IPS DF 6.9 (cell line): ENCODE measurements at regions not wholly inside any gene's neighbourhood (a gene's known extent, or its start where the extent isn't known, plus 50 kb on each side); places are given as distances from the start of the nearest gene placed in this dataset.

ENCODE experiments used
- DNase-seq: peaks from one replicate; pipeline ENCODE4 v3.0.0-alpha.2; 2013; ENCODE audit warnings: low read depth, low spot score
- H3K27ac ChIP-seq: one replicate; pipeline ENCODE4 v1.5.1; 2013; ENCODE audit warnings: low read length, control low read depth
- H3K27me3 ChIP-seq: 2 replicates; pipeline ENCODE4 v1.6.1; 2013; ENCODE audit warnings: mild to moderate bottlenecking, low read length; ENCODE audit not compliant: control insufficient read depth, insufficient read depth
- H3K36me3 ChIP-seq: 2 replicates; pipeline ENCODE4 v1.6.1; 2013; ENCODE audit warnings: low read length; ENCODE audit not compliant: control insufficient read depth, insufficient read depth
- H3K4me1 ChIP-seq: 2 replicates; pipeline ENCODE4 v1.6.1; 2013; ENCODE audit warnings: low read length; ENCODE audit not compliant: control insufficient read depth, insufficient read depth
- H3K4me3 ChIP-seq: 2 replicates; pipeline ENCODE4 v1.5.1; 2013; ENCODE audit warnings: mild to moderate bottlenecking, low read length
- H3K9me3 ChIP-seq: 2 replicates; pipeline ENCODE4 v1.6.1; 2013; ENCODE audit warnings: low read length, inconsistent platforms; ENCODE audit not compliant: control insufficient read depth, insufficient read depth
- WGBS: extraction: QIAGEN DNeasy Blood & Tissue Kit; methylation state at CpG from one replicate; pipeline ENCODE4 v1.1.7; 2013; ENCODE audit warnings: mixed read lengths, missing lambda C conversion rate; ENCODE audit not compliant: insufficient read length, insufficient coverage; 5-methylcytosine and 5-hydroxymethylcytosine counted together

DNA sequence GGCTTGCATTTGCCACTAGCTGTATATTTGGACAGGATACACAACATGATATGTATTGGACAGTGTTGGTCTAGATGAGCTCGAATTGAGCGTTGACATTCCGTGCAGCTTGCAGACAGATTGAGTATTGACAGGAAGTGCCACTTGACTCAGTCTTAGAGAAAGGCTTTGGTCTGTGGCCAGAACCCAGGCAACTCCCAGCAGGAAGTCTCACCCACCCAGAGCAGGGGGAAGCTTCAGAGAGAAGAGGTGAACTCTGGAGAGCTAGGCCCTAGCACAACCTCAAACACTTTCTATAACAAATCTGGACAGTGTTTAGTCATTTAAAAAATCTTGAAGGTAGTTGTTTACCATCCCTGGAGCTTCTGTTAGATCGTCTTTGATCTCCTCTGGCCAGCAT, 280.5 kb downstream of the FBXW7 start:
- H3K27me3 ChIP-seq, result no peaks in the 10 kb centered on the region
- no peak overlapping the region for H3K4me3 ChIP-seq
- H3K36me3 ChIP-seq, result no peaks in the 10 kb centered on the region
- no peak overlapping the region for H3K27ac ChIP-seq
- WGBS, result no CpG with 5 or more reads among the region's 4 CpGs
- DNase-seq, result no peak
- H3K4me1 ChIP-seq, result peaks cover 1% of the 10 kb centered on the region; the same call in 1 of the 2 replicates
- no peaks in the 10 kb centered on the region for H3K9me3 ChIP-seq

- DNase-seq, result no peak
- WGBS, result no CpG with 5 or more reads among the region's 9 CpGs
- no peak overlapping the region for H3K27ac ChIP-seq
Measured at GRCh38 chr4:152248347-152248746, 287.5 kb downstream of the FBXW7 start.

DNA sequence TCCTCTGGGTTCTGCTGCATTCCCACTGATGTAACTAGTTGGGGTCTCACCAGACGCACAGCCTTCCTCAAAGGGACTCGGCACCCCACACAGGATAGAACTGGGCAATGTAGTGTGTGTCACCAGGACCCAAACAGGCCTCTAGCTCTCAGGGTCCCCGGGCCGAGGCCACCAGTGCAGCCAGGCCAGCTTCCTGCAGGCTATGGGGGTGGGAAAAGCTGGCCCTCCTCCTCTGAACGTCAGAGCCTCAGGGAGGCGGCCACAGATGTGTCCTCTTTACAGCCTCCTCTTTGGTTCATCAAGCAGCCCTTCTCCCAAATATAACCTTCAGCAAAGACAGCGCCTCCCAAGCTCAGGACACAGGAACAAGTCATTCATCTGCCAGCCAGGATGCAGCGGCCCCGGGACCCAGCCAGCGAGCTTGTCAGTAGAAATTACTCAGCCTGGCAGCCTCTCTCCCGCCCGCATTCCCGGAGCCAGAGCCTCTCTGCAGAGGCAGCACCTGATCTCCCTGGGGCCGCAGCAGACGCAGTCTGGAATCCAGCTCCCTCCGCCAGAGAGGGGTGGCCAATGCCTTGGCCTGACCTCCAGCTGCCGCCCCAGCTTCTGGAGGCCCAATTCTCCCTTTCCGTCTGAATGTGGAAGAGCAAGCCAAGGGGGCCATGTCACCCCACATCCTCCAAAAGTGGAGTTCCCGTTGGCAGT, 288.5 kb downstream of the FBXW7 start:
- H3K4me3 ChIP-seq, result no peak overlapping the region
- H3K4me1 ChIP-seq, result no peaks in the 10 kb centered on the region
- no peaks in the 10 kb centered on the region for H3K27me3 ChIP-seq
- no peak overlapping the region for H3K27ac ChIP-seq
- H3K36me3 ChIP-seq, result no peaks in the 10 kb centered on the region
- no peak for DNase-seq
- H3K9me3 ChIP-seq, result no peaks in the 10 kb centered on the region
- no CpG with 5 or more reads among the region's 19 CpGs for WGBS

More at GRCh38 chr4:152248347-152248746, 287.5 kb downstream of the FBXW7 start:
- Histone ChIP-seq H3K27me3 (no peaks in the 10 kb centered on the region), H3K36me3 (no peaks in the 10 kb centered on the region), H3K9me3 (no peaks in the 10 kb centered on the region), H3K4me1 (no peaks in the 10 kb centered on the region), H3K4me3 (no peak overlapping the region)

GRCh38 chr4:152246659-152247058, 289.2 kb downstream of the FBXW7 start:
- no CpG with 5 or more reads among the region's 13 CpGs for WGBS
- H3K9me3 ChIP-seq, result no peaks in the 10 kb centered on the region
- H3K4me1 ChIP-seq, result no peaks in the 10 kb centered on the region
- no peak overlapping the region for H3K27ac ChIP-seq
- no peak overlapping the region for H3K4me3 ChIP-seq
- H3K36me3 ChIP-seq, result no peaks in the 10 kb centered on the region
- no peak for DNase-seq
- H3K27me3 ChIP-seq, result no peaks in the 10 kb centered on the region

GRCh38 chr4:152245680-152246079, 290.2 kb downstream of the FBXW7 start:
- no peak overlapping the region for H3K4me3 ChIP-seq
- H3K27me3 ChIP-seq, result no peaks in the 10 kb centered on the region
- no peak for DNase-seq
- H3K9me3 ChIP-seq, result no peaks in the 10 kb centered on the region
- no peaks in the 10 kb centered on the region for H3K4me1 ChIP-seq
- no CpG with 5 or more reads among the region's 1 CpG for WGBS
- H3K27ac ChIP-seq, result no peak overlapping the region
- H3K36me3 ChIP-seq, result no peaks in the 10 kb centered on the region

- no peak for DNase-seq
- no CpG with 5 or more reads among the region's 2 CpGs for WGBS
- H3K36me3 ChIP-seq, result no peaks in the 10 kb centered on the region
- no peak overlapping the region for H3K27ac ChIP-seq
- H3K4me1 ChIP-seq, result no peaks in the 10 kb centered on the region
- H3K9me3 ChIP-seq, result no peaks in the 10 kb centered on the region
- no peaks in the 10 kb centered on the region for H3K27me3 ChIP-seq
- H3K4me3 ChIP-seq, result no peak overlapping the region
Measured at GRCh38 chr4:152244659-152245058, 291.2 kb downstream of the FBXW7 start.

DNA sequence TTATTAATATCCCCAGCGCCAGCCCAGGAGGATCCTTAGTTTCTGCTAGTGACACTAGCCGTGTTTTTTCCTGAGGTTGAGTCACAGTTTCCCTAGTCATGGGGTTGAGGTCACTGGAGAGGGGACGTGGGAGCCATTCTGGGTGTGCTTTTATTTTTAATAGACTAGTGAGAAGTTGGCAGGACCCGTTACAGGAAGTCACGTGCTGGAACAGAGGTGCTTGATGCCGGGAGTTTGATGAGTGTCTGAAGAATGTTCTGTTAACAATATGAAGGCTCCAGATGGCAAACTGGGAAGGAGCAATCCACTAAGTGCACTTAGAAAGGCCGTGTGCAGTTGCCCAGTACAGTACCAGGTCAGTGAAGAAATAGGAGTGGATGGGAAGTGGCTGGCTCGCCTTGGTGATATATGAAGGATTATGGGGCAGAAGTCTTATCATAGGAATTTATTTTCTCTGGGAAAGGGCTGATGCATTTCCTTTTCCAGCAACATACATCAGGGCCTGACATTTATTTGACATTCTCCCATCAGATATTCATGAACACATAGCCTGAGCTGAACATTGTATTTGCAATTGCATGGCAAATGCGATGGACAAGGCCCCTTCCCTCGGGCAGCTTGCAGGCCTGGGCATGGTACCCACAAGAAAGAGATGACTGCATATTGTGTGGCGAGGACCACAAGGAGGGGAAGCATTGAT, 291.8 kb downstream of the FBXW7 start:
- no CpG with 5 or more reads among the region's 11 CpGs for WGBS
- no peak for DNase-seq

GRCh38 chr4:152243206-152243605, 292.7 kb downstream of the FBXW7 start:
- Histone ChIP-seq H3K4me1 (no peaks in the 10 kb centered on the region), H3K4me3 (no peak overlapping the region), H3K36me3 (no peaks in the 10 kb centered on the region), H3K27me3 (no peaks in the 10 kb centered on the region), H3K9me3 (no peaks in the 10 kb centered on the region), H3K27ac (no peak overlapping the region)
- WGBS, result no CpG with 5 or more reads among the region's 2 CpGs
- no peak for DNase-seq

More for the DNA sequence above, 291.8 kb downstream of the FBXW7 start:
- Histone ChIP-seq H3K27ac (no peak overlapping the region), H3K4me3 (no peak overlapping the region), H3K36me3 (no peaks in the 10 kb centered on the region), H3K9me3 (no peaks in the 10 kb centered on the region), H3K4me1 (no peaks in the 10 kb centered on the region), H3K27me3 (no peaks in the 10 kb centered on the region)

GRCh38 chr4:152240232-152240631, 295.7 kb downstream of the FBXW7 start:
- no peaks in the 10 kb centered on the region for H3K4me1 ChIP-seq
- no peak for DNase-seq
- H3K9me3 ChIP-seq, result no peaks in the 10 kb centered on the region
- H3K27me3 ChIP-seq, result no peaks in the 10 kb centered on the region
- H3K36me3 ChIP-seq, result no peaks in the 10 kb centered on the region
- WGBS, result no CpG with 5 or more reads among the region's 1 CpG
- H3K4me3 ChIP-seq, result no peak overlapping the region
- H3K27ac ChIP-seq, result no peak overlapping the region

DNA sequence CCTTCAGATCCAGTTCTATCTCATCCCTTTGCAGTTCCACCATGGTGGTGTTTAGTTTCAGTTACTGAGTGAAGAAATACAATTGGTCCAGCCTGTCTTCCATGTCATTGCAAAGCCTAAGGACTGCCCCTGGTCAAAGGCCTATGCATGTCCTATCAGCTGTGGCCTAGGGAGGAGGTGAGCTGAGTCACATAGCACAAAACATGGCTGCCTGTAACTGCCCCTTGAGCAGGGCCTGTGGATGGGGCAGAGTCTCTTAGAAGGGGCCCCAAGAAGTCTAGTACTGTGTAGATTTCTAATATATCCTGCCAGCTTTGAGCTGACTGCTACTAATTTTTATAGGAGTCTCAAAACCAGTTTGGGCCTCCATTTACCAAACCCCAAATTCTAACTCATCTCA, 296.7 kb downstream of the FBXW7 start:
- DNase-seq, result no peak
- Histone ChIP-seq H3K9me3 (no peaks in the 10 kb centered on the region), H3K27ac (no peak overlapping the region), H3K4me3 (no peak overlapping the region), H3K27me3 (no peaks in the 10 kb centered on the region), H3K4me1 (no peaks in the 10 kb centered on the region), H3K36me3 (no peaks in the 10 kb centered on the region)
